ENCODE measurements at regions not wholly inside any gene's neighbourhood (a gene's known extent, or its start where the extent isn't known, plus 50 kb on each side); places are given as distances from the start of the nearest gene placed in this dataset.

GRCh38 chr1:34341896-34342295 is 165.2 kb downstream of the C1orf94 start:
- no peaks in the 10 kb centered on the region for H3K4me1 Mint-ChIP-seq
- H3K27me3 Mint-ChIP-seq, result no peaks in the 10 kb centered on the region
- H3K9me3 Mint-ChIP-seq, result no peaks in the 10 kb centered on the region
- ChIA-PET CTCF (no interaction called here), POLR2A (no interaction called here)
- H3K4me3 Mint-ChIP-seq, result no peak overlapping the region
- DNase-seq, result no peak
- H3K36me3 Mint-ChIP-seq (ENCODE audit: low read depth), result no peaks in the 10 kb centered on the region
- no peak overlapping the region for H3K27ac Mint-ChIP-seq

GRCh38 chr1:34342334-34342733 is 165.6 kb downstream of the C1orf94 start:
- no peak for DNase-seq
- Mint-ChIP-seq H3K27ac (no peak overlapping the region), H3K9me3 (no peaks in the 10 kb centered on the region), H3K36me3 (ENCODE audit: low read depth) (no peaks in the 10 kb centered on the region), H3K4me3 (no peak overlapping the region), H3K4me1 (no peaks in the 10 kb centered on the region), H3K27me3 (no peaks in the 10 kb centered on the region)
- CTCF ChIA-PET, result no interaction called here
- POLR2A ChIA-PET, result no interaction called here

- no peaks in the 10 kb centered on the region for H3K4me1 Mint-ChIP-seq
- H3K36me3 Mint-ChIP-seq (ENCODE audit: low read depth), result no peaks in the 10 kb centered on the region
- no peak overlapping the region for H3K4me3 Mint-ChIP-seq
- no peaks in the 10 kb centered on the region for H3K9me3 Mint-ChIP-seq
- ChIA-PET CTCF (interaction anchor here (1.1 kb wide), 1 partner anchor 10 kb away, joined by 3 read pairs; no protein-coding TSS in a partner anchor), POLR2A (no interaction called here)
- no peak for DNase-seq
- no peaks in the 10 kb centered on the region for H3K27me3 Mint-ChIP-seq
- H3K27ac Mint-ChIP-seq, result no peak overlapping the region
Observed at GRCh38 chr1:34346128-34346527, 169.4 kb downstream of the C1orf94 start.

- ChIA-PET POLR2A (no interaction called here), CTCF (no interaction called here)
- no peak for DNase-seq
- H3K27ac Mint-ChIP-seq, result no peak overlapping the region
- H3K9me3 Mint-ChIP-seq, result no peaks in the 10 kb centered on the region
- no peaks in the 10 kb centered on the region for H3K36me3 Mint-ChIP-seq (ENCODE audit: low read depth)
- no peaks in the 10 kb centered on the region for H3K4me1 Mint-ChIP-seq
- peaks cover 2% of the 10 kb centered on the region for H3K27me3 Mint-ChIP-seq
- H3K4me3 Mint-ChIP-seq, result no peak overlapping the region
Observed at GRCh38 chr1:34353409-34353808, 176.7 kb downstream of the C1orf94 start.

GRCh38 chr1:34354367-34354766 is 177.7 kb downstream of the C1orf94 start:
- no peak for DNase-seq
- Mint-ChIP-seq H3K9me3 (no peaks in the 10 kb centered on the region), H3K36me3 (ENCODE audit: low read depth) (no peaks in the 10 kb centered on the region), H3K27ac (no peak overlapping the region), H3K27me3 (peaks cover 2% of the 10 kb centered on the region), H3K4me1 (no peaks in the 10 kb centered on the region), H3K4me3 (no peak overlapping the region)
- ChIA-PET CTCF (no interaction called here), POLR2A (no interaction called here)

GRCh38 chr1:34356853-34357252 is 180.1 kb downstream of the C1orf94 start:
- Mint-ChIP-seq H3K27ac (no peak overlapping the region), H3K4me1 (no peaks in the 10 kb centered on the region), H3K9me3 (no peaks in the 10 kb centered on the region), H3K36me3 (ENCODE audit: low read depth) (no peaks in the 10 kb centered on the region), H3K27me3 (peaks cover 2% of the 10 kb centered on the region), H3K4me3 (no peak overlapping the region)
- CTCF ChIA-PET, result no interaction called here
- POLR2A ChIA-PET, result no interaction called here
- DNase-seq, result no peak

GRCh38 chr1:34358636-34359035 is 181.9 kb downstream of the C1orf94 start:
- Mint-ChIP-seq H3K27ac (no peak overlapping the region), H3K27me3 (peaks cover under 1% of the 10 kb centered on the region), H3K36me3 (ENCODE audit: low read depth) (no peaks in the 10 kb centered on the region), H3K4me3 (no peak overlapping the region), H3K9me3 (no peaks in the 10 kb centered on the region), H3K4me1 (no peaks in the 10 kb centered on the region)
- ChIA-PET CTCF (no interaction called here), POLR2A (no interaction called here)
- no peak for DNase-seq

GRCh38 chr1:34359411-34359810 is 182.7 kb downstream of the C1orf94 start:
- DNase-seq, result no peak
- H3K4me3 Mint-ChIP-seq, result no peak overlapping the region
- no peaks in the 10 kb centered on the region for H3K4me1 Mint-ChIP-seq
- CTCF ChIA-PET, result no interaction called here
- H3K27ac Mint-ChIP-seq, result no peak overlapping the region
- H3K36me3 Mint-ChIP-seq (ENCODE audit: low read depth), result no peaks in the 10 kb centered on the region
- H3K27me3 Mint-ChIP-seq, result no peaks in the 10 kb centered on the region
- no peaks in the 10 kb centered on the region for H3K9me3 Mint-ChIP-seq
- POLR2A ChIA-PET, result no interaction called here

GRCh38 chr1:34360574-34360973 is 183.9 kb downstream of the C1orf94 start:
- ChIA-PET POLR2A (no interaction called here), CTCF (no interaction called here)

GRCh38 chr1:34361121-34361520 is 184.4 kb downstream of the C1orf94 start:
- no peak for DNase-seq
- H3K4me1 Mint-ChIP-seq, result no peaks in the 10 kb centered on the region
- CTCF ChIA-PET, result no interaction called here
- H3K36me3 Mint-ChIP-seq (ENCODE audit: low read depth), result no peaks in the 10 kb centered on the region
- POLR2A ChIA-PET, result no interaction called here
- H3K4me3 Mint-ChIP-seq, result no peak overlapping the region
- no peaks in the 10 kb centered on the region for H3K9me3 Mint-ChIP-seq
- H3K27ac Mint-ChIP-seq, result peak overlapping the region; percentile 27
- H3K27me3 Mint-ChIP-seq, result peaks cover 4% of the 10 kb centered on the region

More at GRCh38 chr1:34360574-34360973, 183.9 kb downstream of the C1orf94 start:
- DNase-seq, result no peak
- H3K36me3 Mint-ChIP-seq (ENCODE audit: low read depth), result no peaks in the 10 kb centered on the region
- H3K9me3 Mint-ChIP-seq, result no peaks in the 10 kb centered on the region
- no peaks in the 10 kb centered on the region for H3K4me1 Mint-ChIP-seq
- H3K4me3 Mint-ChIP-seq, result no peak overlapping the region
- peaks cover 2% of the 10 kb centered on the region for H3K27me3 Mint-ChIP-seq
- H3K27ac Mint-ChIP-seq, result no peak overlapping the region

GRCh38 chr1:34361781-34362357 is 185.2 kb downstream of the C1orf94 start:
- Mint-ChIP-seq H3K4me3 (no peak overlapping the region), H3K27ac (no peak overlapping the region), H3K36me3 (ENCODE audit: low read depth) (no peaks in the 10 kb centered on the region), H3K27me3 (peaks cover 4% of the 10 kb centered on the region), H3K4me1 (no peaks in the 10 kb centered on the region), H3K9me3 (no peaks in the 10 kb centered on the region)
- ChIA-PET POLR2A (no interaction called here), CTCF (no interaction called here)
- DNase-seq, result no peak

GRCh38 chr1:34362949-34363348 is 186.2 kb downstream of the C1orf94 start:
- DNase-seq, result no peak
- Mint-ChIP-seq H3K27ac (no peak overlapping the region), H3K4me1 (no peaks in the 10 kb centered on the region), H3K9me3 (no peaks in the 10 kb centered on the region), H3K4me3 (no peak overlapping the region), H3K36me3 (ENCODE audit: low read depth) (no peaks in the 10 kb centered on the region), H3K27me3 (peaks cover 4% of the 10 kb centered on the region)
- ChIA-PET POLR2A (no interaction called here), CTCF (no interaction called here)

GRCh38 chr1:34363447-34363846 is 186.7 kb downstream of the C1orf94 start:
- Mint-ChIP-seq H3K4me3 (no peak overlapping the region), H3K9me3 (no peaks in the 10 kb centered on the region), H3K27me3 (peaks cover 4% of the 10 kb centered on the region), H3K4me1 (no peaks in the 10 kb centered on the region), H3K36me3 (ENCODE audit: low read depth) (no peaks in the 10 kb centered on the region), H3K27ac (no peak overlapping the region)
- ChIA-PET CTCF (no interaction called here), POLR2A (no interaction called here)
- no peak for DNase-seq

- ChIA-PET POLR2A (no interaction called here), CTCF (no interaction called here)
- DNase-seq, result no peak
- Mint-ChIP-seq H3K4me3 (no peak overlapping the region), H3K4me1 (no peaks in the 10 kb centered on the region), H3K27me3 (peaks cover 4% of the 10 kb centered on the region), H3K27ac (no peak overlapping the region), H3K9me3 (no peaks in the 10 kb centered on the region), H3K36me3 (ENCODE audit: low read depth) (no peaks in the 10 kb centered on the region)
Observed at GRCh38 chr1:34363915-34364314, 187.2 kb downstream of the C1orf94 start.

Data from activated CD4-positive, alpha-beta T cell treated with anti-CD3 and anti-CD28 coated beads, Interleukin-2, amount 10 ng/mL, durations not matched to agents 7 days and 5 days (primary cell).